Stimulated activated CD4-positive, alpha-beta T cell treated with anti-CD3 and anti-CD28 coated beads, Interleukin-12 subunit alpha, Interleukin-12 subunit beta, amount 100 ng/mL, for 4 hours (primary cell): ENCODE measurements at regions not wholly inside any gene's neighbourhood (a gene's known extent, or its start where the extent isn't known, plus 50 kb on each side); places are given as distances from the start of the nearest gene placed in this dataset.
"Not testable (repeated sequence)": the region's sequence is repeated elsewhere in the genome, so short reads cannot be mapped to it uniquely, and the experiment has no call there.

ENCODE experiments used
- DNase-seq: peaks from one replicate; pipeline ENCODE4 v3.0.0-alpha.2; 2020

GRCh38 chr15:62416526-62416925, 251.4 kb upstream of the C2CD4B start:
- no peak for DNase-seq

GRCh38 chr15:62417439-62417838, 252.4 kb upstream of the C2CD4B start:
- DNase-seq: no peak

- DNase-seq: not testable (repeated sequence)
These were observed 253.4 kb upstream of the C2CD4B start for GRCh38 chr15:62418496-62418895.

GRCh38 chr15:62419192-62419591, 254.1 kb upstream of the C2CD4B start:
- DNase-seq: no peak

GRCh38 chr15:62420371-62420770, 255.3 kb upstream of the C2CD4B start:
- not testable (repeated sequence) for DNase-seq

GRCh38 chr15:62421289-62421688, 256.2 kb upstream of the C2CD4B start:
- DNase-seq: no peak

GRCh38 chr15:62426387-62426956, 261.4 kb upstream of the C2CD4B start:
- no peak for DNase-seq

GRCh38 chr15:62428259-62428658, 263.2 kb upstream of the C2CD4B start:
- no peak for DNase-seq

GRCh38 chr15:62428851-62429598, 263.9 kb upstream of the C2CD4B start:
- no peak for DNase-seq

- no peak for DNase-seq
These were observed 265.0 kb upstream of the C2CD4B start for GRCh38 chr15:62430056-62430455.

GRCh38 chr15:62430552-62430951, 265.5 kb upstream of the C2CD4B start:
- DNase-seq: no peak

GRCh38 chr15:62431008-62431797, 266.1 kb upstream of the C2CD4B start:
- no peak for DNase-seq

- DNase-seq: no peak
These were observed 266.7 kb upstream of the C2CD4B start for GRCh38 chr15:62431817-62432216.

- no peak for DNase-seq
These were observed 267.8 kb upstream of the C2CD4B start for GRCh38 chr15:62432702-62433398.

GRCh38 chr15:62436235-62436634, 271.1 kb upstream of the C2CD4B start:
- DNase-seq: no peak

GRCh38 chr15:62437753-62438152, 272.7 kb upstream of the C2CD4B start:
- DNase-seq: no peak

GRCh38 chr15:62439543-62440016, 274.5 kb upstream of the C2CD4B start:
- DNase-seq: no peak

GRCh38 chr15:62440362-62441105, 275.4 kb upstream of the C2CD4B start:
- DNase-seq: no peak

- DNase-seq: no peak
These were observed 279.3 kb upstream of the C2CD4B start for GRCh38 chr15:62444104-62445022.

GRCh38 chr15:62445244-62445643, 280.2 kb upstream of the C2CD4B start:
- DNase-seq: no peak

- DNase-seq: no peak
These were observed 281.9 kb upstream of the C2CD4B start for GRCh38 chr15:62446984-62447383.
